Stimulated activated CD4-positive, alpha-beta T cell treated with anti-CD3 and anti-CD28 coated beads, Interleukin-4, amount 100 ng/mL, for 48 hours (primary cell): ENCODE measurements at regions not wholly inside any gene's neighbourhood (a gene's known extent, or its start where the extent isn't known, plus 50 kb on each side); places are given as distances from the start of the nearest gene placed in this dataset.

Experiments
- DNase-seq, 2 donors: peaks; one replicate each; pipeline ENCODE4 v3.0.0-alpha.2; 2020; ENCODE audit warnings: low read depth in 2 of 2

GRCh38 chr21:38658511-38658910, 147.2 kb upstream of the ETS2 start:
- DNase-seq = no peak

- DNase-seq = no peak
These were observed 145.8 kb upstream of the ETS2 start for GRCh38 chr21:38659936-38660332.

GRCh38 chr21:38660333-38661196, 145.2 kb upstream of the ETS2 start:
- no peak for DNase-seq

- DNase-seq = no peak
These were observed 144.4 kb upstream of the ETS2 start for GRCh38 chr21:38661197-38661871.

GRCh38 chr21:38661889-38662568, 143.7 kb upstream of the ETS2 start:
- no peak for DNase-seq

- no peak for DNase-seq
These were observed 142.4 kb upstream of the ETS2 start for GRCh38 chr21:38663282-38663681.

GRCh38 chr21:38664315-38664714, 141.4 kb upstream of the ETS2 start:
- no peak for DNase-seq

- DNase-seq = no peak
These were observed 140.9 kb upstream of the ETS2 start for GRCh38 chr21:38664841-38665240.

GRCh38 chr21:38667291-38667870, 138.3 kb upstream of the ETS2 start:
- DNase-seq = no peak

GRCh38 chr21:38668067-38668466, 137.7 kb upstream of the ETS2 start:
- DNase-seq = no peak

GRCh38 chr21:38668541-38668940, 137.2 kb upstream of the ETS2 start:
- DNase-seq = no peak

- DNase-seq = no peak
These were observed 136.5 kb upstream of the ETS2 start for GRCh38 chr21:38669186-38669585.

- DNase-seq = no peak
These were observed 134.9 kb upstream of the ETS2 start for GRCh38 chr21:38670861-38671260.

- DNase-seq = no peak
These were observed 134.0 kb upstream of the ETS2 start for GRCh38 chr21:38671773-38672172.

GRCh38 chr21:38675182-38675824, 130.4 kb upstream of the ETS2 start:
- no peak for DNase-seq

GRCh38 chr21:38678827-38679226, 126.9 kb upstream of the ETS2 start:
- DNase-seq = no peak

GRCh38 chr21:38679534-38679933, 126.2 kb upstream of the ETS2 start:
- DNase-seq = no peak

- DNase-seq = no peak
These were observed 125.3 kb upstream of the ETS2 start for GRCh38 chr21:38680401-38680800.

GRCh38 chr21:38683222-38683621, 122.5 kb upstream of the ETS2 start:
- DNase-seq = no peak

- DNase-seq = no peak
These were observed 117.7 kb upstream of the ETS2 start for GRCh38 chr21:38688068-38688467.

- DNase-seq = no peak
These were observed 114.1 kb upstream of the ETS2 start for GRCh38 chr21:38691631-38692030.

GRCh38 chr21:38696579-38696978, 109.2 kb upstream of the ETS2 start:
- DNase-seq = no peak
